Hepatocyte (in vitro differentiated cells): ENCODE measurements at regions not wholly inside any gene's neighbourhood (a gene's known extent, or its start where the extent isn't known, plus 50 kb on each side); places are given as distances from the start of the nearest gene placed in this dataset.

Experiments used
- EZH2 ChIP-seq: fragments of 200-600 bp; sonication (generic); IDR thresholded peaks from 2 replicates; pipeline ENCODE4 v1.6.1; 2016; ENCODE audit warnings: antibody characterized with exemption, mild to moderate bottlenecking, borderline replicate concordance
- EZH2phosphoT487 ChIP-seq: fragments of 200-600 bp; sonication (generic); IDR thresholded peaks from one replicate; pipeline ENCODE4 v1.6.1; 2018; ENCODE audit warnings: antibody characterized with exemption, mild to moderate bottlenecking, low read depth, moderate library complexity; ENCODE audit not compliant: unreplicated experiment, severe bottlenecking
- TF ChIP-seq, protein P1 (sequence below): fragments of 200-600 bp; sonication (generic); IDR thresholded peaks from 2 replicates; pipeline ENCODE4 v1.5.1; 2016; ENCODE audit warnings: antibody characterized with exemption, mild to moderate bottlenecking; ENCODE audit not compliant: poor library complexity

DNA sequence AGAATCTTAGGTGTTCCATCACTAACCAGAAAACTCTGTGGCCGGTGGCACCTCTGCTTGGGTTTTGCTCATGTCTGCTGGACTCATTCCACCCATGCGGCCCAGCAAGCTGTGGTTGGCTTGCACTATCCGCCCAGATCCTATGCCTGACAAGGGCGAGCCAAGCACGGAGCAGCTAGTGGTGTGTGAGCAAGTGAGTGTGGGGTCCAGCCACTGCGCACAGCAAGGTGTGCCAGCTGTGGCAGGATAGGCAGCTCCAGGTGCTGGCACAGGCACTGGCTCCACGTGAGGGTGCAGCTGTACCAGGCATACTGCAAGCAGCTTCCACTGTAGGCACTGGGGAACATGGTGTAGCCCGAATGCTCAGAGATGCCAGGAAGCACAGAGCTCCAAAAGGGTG is 813.7 kb upstream of the CNTN5 start:
- TF ChIP-seq EZH2phosphoT487 (no peak), EZH2 (no peak)
- TF ChIP-seq, protein P1, sequence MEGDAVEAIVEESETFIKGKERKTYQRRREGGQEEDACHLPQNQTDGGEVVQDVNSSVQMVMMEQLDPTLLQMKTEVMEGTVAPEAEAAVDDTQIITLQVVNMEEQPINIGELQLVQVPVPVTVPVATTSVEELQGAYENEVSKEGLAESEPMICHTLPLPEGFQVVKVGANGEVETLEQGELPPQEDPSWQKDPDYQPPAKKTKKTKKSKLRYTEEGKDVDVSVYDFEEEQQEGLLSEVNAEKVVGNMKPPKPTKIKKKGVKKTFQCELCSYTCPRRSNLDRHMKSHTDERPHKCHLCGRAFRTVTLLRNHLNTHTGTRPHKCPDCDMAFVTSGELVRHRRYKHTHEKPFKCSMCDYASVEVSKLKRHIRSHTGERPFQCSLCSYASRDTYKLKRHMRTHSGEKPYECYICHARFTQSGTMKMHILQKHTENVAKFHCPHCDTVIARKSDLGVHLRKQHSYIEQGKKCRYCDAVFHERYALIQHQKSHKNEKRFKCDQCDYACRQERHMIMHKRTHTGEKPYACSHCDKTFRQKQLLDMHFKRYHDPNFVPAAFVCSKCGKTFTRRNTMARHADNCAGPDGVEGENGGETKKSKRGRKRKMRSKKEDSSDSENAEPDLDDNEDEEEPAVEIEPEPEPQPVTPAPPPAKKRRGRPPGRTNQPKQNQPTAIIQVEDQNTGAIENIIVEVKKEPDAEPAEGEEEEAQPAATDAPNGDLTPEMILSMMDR = no peak
